ENCODE measurements at regions not wholly inside any gene's neighbourhood (a gene's known extent, or its start where the extent isn't known, plus 50 kb on each side); places are given as distances from the start of the nearest gene placed in this dataset.

- no peaks in the 10 kb centered on the region for H3K9me3 ChIP-seq (ENCODE audit: control insufficient read depth, insufficient read depth, low read depth, low read length)
- no peaks in the 10 kb centered on the region for H3K27me3 ChIP-seq (ENCODE audit: control insufficient read depth, insufficient read depth, low read length)
- H3K9ac ChIP-seq (ENCODE audit: low read length): no peak overlapping the region
- no peak overlapping the region for H3K27ac ChIP-seq (ENCODE audit: low read depth, low read length)
- H3K4me3 ChIP-seq (ENCODE audit: low read depth, low read length): no peak overlapping the region
- H3K36me3 ChIP-seq (ENCODE audit: control insufficient read depth, insufficient read depth, low read length): no peaks in the 10 kb centered on the region
- H3K4me1 ChIP-seq (ENCODE audit: control insufficient read depth, insufficient read depth, low read length): no peaks in the 10 kb centered on the region
Measured at GRCh38 chr3:65194744-65195143, 506.9 kb upstream of the ADAMTS9 start.

- H3K36me3 ChIP-seq (ENCODE audit: control insufficient read depth, insufficient read depth, low read length): no peaks in the 10 kb centered on the region
- no peaks in the 10 kb centered on the region for H3K27me3 ChIP-seq (ENCODE audit: control insufficient read depth, insufficient read depth, low read length)
- no peak overlapping the region for H3K4me3 ChIP-seq (ENCODE audit: low read depth, low read length)
- no peaks in the 10 kb centered on the region for H3K4me1 ChIP-seq (ENCODE audit: control insufficient read depth, insufficient read depth, low read length)
- H3K9me3 ChIP-seq (ENCODE audit: control insufficient read depth, insufficient read depth, low read depth, low read length): no peaks in the 10 kb centered on the region
- H3K9ac ChIP-seq (ENCODE audit: low read length): no peak overlapping the region
- no peak overlapping the region for H3K27ac ChIP-seq (ENCODE audit: low read depth, low read length)
Measured at GRCh38 chr3:65194047-65194714, 506.4 kb upstream of the ADAMTS9 start.

DNA sequence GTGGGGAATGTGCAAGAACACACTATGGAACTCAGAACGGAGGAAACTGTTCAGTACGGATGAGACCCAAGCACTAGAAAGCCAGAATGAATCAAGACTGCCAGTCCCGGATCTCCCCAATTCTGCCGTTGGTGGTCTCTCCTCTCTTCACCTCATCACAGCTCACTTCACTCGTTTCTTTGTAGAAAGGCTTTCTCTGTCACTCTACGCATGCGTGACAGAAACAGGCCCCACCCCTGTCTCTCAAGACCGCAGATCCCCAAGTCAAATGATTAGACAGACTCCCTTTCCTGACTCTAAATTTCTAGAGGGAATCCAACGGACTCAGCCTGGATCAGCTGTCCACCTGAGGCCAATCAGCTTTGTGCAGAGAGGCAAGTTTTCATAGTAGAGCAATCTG is 505.7 kb upstream of the ADAMTS9 start:
- Histone ChIP-seq H3K9ac (ENCODE audit: low read length) (no peak overlapping the region), H3K36me3 (ENCODE audit: control insufficient read depth, insufficient read depth, low read length) (no peaks in the 10 kb centered on the region), H3K4me3 (ENCODE audit: low read depth, low read length) (no peak overlapping the region), H3K9me3 (ENCODE audit: control insufficient read depth, insufficient read depth, low read depth, low read length) (no peaks in the 10 kb centered on the region), H3K4me1 (ENCODE audit: control insufficient read depth, insufficient read depth, low read length) (no peaks in the 10 kb centered on the region), H3K27me3 (ENCODE audit: control insufficient read depth, insufficient read depth, low read length) (no peaks in the 10 kb centered on the region), H3K27ac (ENCODE audit: low read depth, low read length) (no peak overlapping the region)

- Histone ChIP-seq H3K9me3 (ENCODE audit: control insufficient read depth, insufficient read depth, low read depth, low read length) (peaks cover 5% of the 10 kb centered on the region; the same call in 1 of the 2 replicates), H3K4me3 (ENCODE audit: low read depth, low read length) (no peak overlapping the region), H3K4me1 (ENCODE audit: control insufficient read depth, insufficient read depth, low read length) (no peaks in the 10 kb centered on the region), H3K9ac (ENCODE audit: low read length) (no peak overlapping the region), H3K27ac (ENCODE audit: low read depth, low read length) (no peak overlapping the region), H3K36me3 (ENCODE audit: control insufficient read depth, insufficient read depth, low read length) (no peaks in the 10 kb centered on the region), H3K27me3 (ENCODE audit: control insufficient read depth, insufficient read depth, low read length) (no peaks in the 10 kb centered on the region)
Measured at GRCh38 chr3:65190111-65190510, 502.3 kb upstream of the ADAMTS9 start.

DNA sequence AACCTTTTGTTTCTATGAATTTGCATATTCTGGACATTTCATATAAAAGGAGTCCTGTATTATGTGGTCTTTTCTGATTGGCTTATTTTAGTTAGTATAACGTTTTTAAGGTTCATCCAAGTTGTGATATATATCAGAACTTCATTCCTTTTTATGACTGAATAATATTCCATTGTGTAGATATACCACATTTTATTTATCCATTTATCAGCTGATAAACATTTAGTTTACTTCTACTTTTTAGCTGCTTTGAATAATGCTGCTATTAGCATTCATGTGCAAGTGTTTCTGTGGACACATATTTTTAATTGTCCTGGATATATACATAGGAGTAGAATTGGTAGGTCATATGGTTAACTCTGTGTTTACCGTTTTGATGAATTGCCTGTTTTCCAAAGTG is 498.5 kb upstream of the ADAMTS9 start:
- no peaks in the 10 kb centered on the region; the same call in 1 of the 2 replicates for H3K4me1 ChIP-seq (ENCODE audit: control insufficient read depth, insufficient read depth, low read length)

GRCh38 chr3:65182682-65183081 is 494.9 kb upstream of the ADAMTS9 start:
- no peak overlapping the region for H3K9ac ChIP-seq (ENCODE audit: low read length)
- H3K27ac ChIP-seq (ENCODE audit: low read depth, low read length): no peak overlapping the region
- H3K4me1 ChIP-seq (ENCODE audit: control insufficient read depth, insufficient read depth, low read length): peaks cover 10% of the 10 kb centered on the region
- H3K4me3 ChIP-seq (ENCODE audit: low read depth, low read length): no peak overlapping the region
- H3K36me3 ChIP-seq (ENCODE audit: control insufficient read depth, insufficient read depth, low read length): no peaks in the 10 kb centered on the region
- no peaks in the 10 kb centered on the region for H3K27me3 ChIP-seq (ENCODE audit: control insufficient read depth, insufficient read depth, low read length)
- peaks cover 5% of the 10 kb centered on the region; the same call in 1 of the 2 replicates for H3K9me3 ChIP-seq (ENCODE audit: control insufficient read depth, insufficient read depth, low read depth, low read length)

More for the DNA sequence above, 498.5 kb upstream of the ADAMTS9 start:
- peaks cover 5% of the 10 kb centered on the region; the same call in 1 of the 2 replicates for H3K9me3 ChIP-seq (ENCODE audit: control insufficient read depth, insufficient read depth, low read depth, low read length)
- no peaks in the 10 kb centered on the region for H3K27me3 ChIP-seq (ENCODE audit: control insufficient read depth, insufficient read depth, low read length)
- no peaks in the 10 kb centered on the region for H3K36me3 ChIP-seq (ENCODE audit: control insufficient read depth, insufficient read depth, low read length)
- no peak overlapping the region for H3K4me3 ChIP-seq (ENCODE audit: low read depth, low read length)
- no peak overlapping the region for H3K27ac ChIP-seq (ENCODE audit: low read depth, low read length)
- H3K9ac ChIP-seq (ENCODE audit: low read length): no peak overlapping the region

DNA sequence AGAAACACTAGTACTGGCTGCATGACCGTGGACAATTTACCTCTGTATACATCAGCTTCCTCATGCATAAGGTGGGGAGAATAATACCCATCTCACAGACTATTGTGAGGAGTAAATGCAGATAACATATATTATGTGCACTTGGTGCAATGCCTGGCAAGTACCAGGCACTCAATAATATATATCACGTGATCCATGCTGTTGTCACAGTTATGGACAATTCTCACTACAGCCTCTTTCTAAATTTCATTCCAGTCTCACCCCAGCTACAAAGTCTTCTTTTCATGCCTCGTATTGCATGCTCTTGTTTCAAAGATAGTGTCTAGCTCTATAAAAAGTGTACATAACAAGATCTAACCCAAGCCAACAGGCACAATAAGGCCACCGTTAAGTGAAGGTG is 494.3 kb upstream of the ADAMTS9 start:
- Histone ChIP-seq H3K9ac (ENCODE audit: low read length) (no peak overlapping the region), H3K4me1 (ENCODE audit: control insufficient read depth, insufficient read depth, low read length) (peaks cover 10% of the 10 kb centered on the region), H3K27me3 (ENCODE audit: control insufficient read depth, insufficient read depth, low read length) (no peaks in the 10 kb centered on the region), H3K9me3 (ENCODE audit: control insufficient read depth, insufficient read depth, low read depth, low read length) (peaks cover 5% of the 10 kb centered on the region; the same call in 1 of the 2 replicates), H3K36me3 (ENCODE audit: control insufficient read depth, insufficient read depth, low read length) (no peaks in the 10 kb centered on the region), H3K4me3 (ENCODE audit: low read depth, low read length) (no peak overlapping the region), H3K27ac (ENCODE audit: low read depth, low read length) (no peak overlapping the region)

GRCh38 chr3:65181391-65181871 is 493.6 kb upstream of the ADAMTS9 start:
- H3K4me1 ChIP-seq (ENCODE audit: control insufficient read depth, insufficient read depth, low read length): peaks cover 10% of the 10 kb centered on the region
- no peak overlapping the region for H3K4me3 ChIP-seq (ENCODE audit: low read depth, low read length)
- H3K27me3 ChIP-seq (ENCODE audit: control insufficient read depth, insufficient read depth, low read length): no peaks in the 10 kb centered on the region
- no peak overlapping the region for H3K9ac ChIP-seq (ENCODE audit: low read length)
- no peak overlapping the region for H3K27ac ChIP-seq (ENCODE audit: low read depth, low read length)
- peaks cover 3% of the 10 kb centered on the region; the same call in 1 of the 2 replicates for H3K9me3 ChIP-seq (ENCODE audit: control insufficient read depth, insufficient read depth, low read depth, low read length)
- no peaks in the 10 kb centered on the region for H3K36me3 ChIP-seq (ENCODE audit: control insufficient read depth, insufficient read depth, low read length)

DNA sequence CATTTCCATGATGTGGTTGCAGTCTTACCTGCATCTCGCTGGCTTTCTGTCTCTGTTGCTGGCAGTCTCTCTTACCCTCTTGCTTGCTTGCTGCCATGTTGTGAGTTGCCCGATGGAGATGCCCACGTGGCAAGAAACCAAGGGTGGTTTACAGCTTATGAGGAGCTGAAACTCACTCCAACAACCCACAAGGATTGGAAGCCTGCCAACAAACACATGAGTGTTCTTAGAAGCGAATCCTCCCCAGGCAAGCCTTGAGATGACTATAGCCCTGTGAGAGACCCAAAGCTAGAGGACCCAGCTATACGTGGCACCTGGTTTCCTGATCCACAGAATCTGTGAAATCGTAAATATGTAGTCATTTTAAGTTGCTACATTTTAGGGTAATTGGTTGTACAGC is 490.9 kb upstream of the ADAMTS9 start:
- Histone ChIP-seq H3K9me3 (ENCODE audit: control insufficient read depth, insufficient read depth, low read depth, low read length) (no peaks in the 10 kb centered on the region), H3K36me3 (ENCODE audit: control insufficient read depth, insufficient read depth, low read length) (no peaks in the 10 kb centered on the region), H3K27ac (ENCODE audit: low read depth, low read length) (no peak overlapping the region), H3K9ac (ENCODE audit: low read length) (no peak overlapping the region), H3K27me3 (ENCODE audit: control insufficient read depth, insufficient read depth, low read length) (no peaks in the 10 kb centered on the region), H3K4me3 (ENCODE audit: low read depth, low read length) (no peak overlapping the region), H3K4me1 (ENCODE audit: control insufficient read depth, insufficient read depth, low read length) (peaks cover 10% of the 10 kb centered on the region)

DNA sequence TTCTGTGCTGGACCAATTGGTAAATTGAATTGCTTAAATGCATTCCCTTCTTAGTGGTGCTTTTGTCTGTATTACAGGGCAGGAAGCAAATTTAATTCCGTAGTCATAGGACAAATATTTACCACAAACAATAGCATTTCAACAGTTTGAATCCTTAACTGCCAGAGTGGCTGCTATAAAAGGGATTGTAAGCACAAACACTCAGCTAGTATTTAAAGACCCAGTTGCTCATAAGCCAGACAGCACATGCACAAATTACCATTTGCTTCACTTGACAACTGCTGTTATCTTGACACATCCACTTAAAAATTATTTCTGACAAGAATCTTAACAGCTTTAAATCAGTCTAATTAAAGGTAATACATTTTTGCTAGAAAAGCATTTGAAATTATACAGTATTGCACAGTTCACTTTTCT is 490.2 kb upstream of the ADAMTS9 start:
- no peak overlapping the region for H3K4me3 ChIP-seq (ENCODE audit: low read depth, low read length)
- no peaks in the 10 kb centered on the region for H3K27me3 ChIP-seq (ENCODE audit: control insufficient read depth, insufficient read depth, low read length)
- no peak overlapping the region for H3K27ac ChIP-seq (ENCODE audit: low read depth, low read length)
- H3K9me3 ChIP-seq (ENCODE audit: control insufficient read depth, insufficient read depth, low read depth, low read length): no peaks in the 10 kb centered on the region
- H3K9ac ChIP-seq (ENCODE audit: low read length): no peak overlapping the region
- peaks cover 10% of the 10 kb centered on the region for H3K4me1 ChIP-seq (ENCODE audit: control insufficient read depth, insufficient read depth, low read length)
- no peaks in the 10 kb centered on the region for H3K36me3 ChIP-seq (ENCODE audit: control insufficient read depth, insufficient read depth, low read length)

- Histone ChIP-seq H3K27me3 (ENCODE audit: control insufficient read depth, insufficient read depth, low read length) (no peaks in the 10 kb centered on the region), H3K9me3 (ENCODE audit: control insufficient read depth, insufficient read depth, low read depth, low read length) (no peaks in the 10 kb centered on the region), H3K27ac (ENCODE audit: low read depth, low read length) (no peak overlapping the region), H3K4me3 (ENCODE audit: low read depth, low read length) (no peak overlapping the region), H3K9ac (ENCODE audit: low read length) (no peak overlapping the region), H3K4me1 (ENCODE audit: control insufficient read depth, insufficient read depth, low read length) (peaks cover 10% of the 10 kb centered on the region), H3K36me3 (ENCODE audit: control insufficient read depth, insufficient read depth, low read length) (no peaks in the 10 kb centered on the region)
Measured at GRCh38 chr3:65174713-65175112, 486.9 kb upstream of the ADAMTS9 start.
